ENCODE measurements at regions not wholly inside any gene's neighbourhood (a gene's known extent, or its start where the extent isn't known, plus 50 kb on each side); places are given as distances from the start of the nearest gene placed in this dataset.

- no peak for TF ChIP-seq CTCF (conservative IDR thresholded peaks at IDR 0.05)
- no peak for TF ChIP-seq ZFX (IDR thresholded peaks at IDR 0.05)
- H3K27ac ChIP-seq, result no peak overlapping the region
Observed at GRCh38 chr14:98085751-98086150, 1186.2 kb downstream of the BCL11B start.

- TF ChIP-seq ZFX (IDR thresholded peaks at IDR 0.05) (no peak), CTCF (conservative IDR thresholded peaks at IDR 0.05) (no peak)
- H3K27ac ChIP-seq, result no peak overlapping the region
Observed at GRCh38 chr14:98093111-98093510, 1178.9 kb downstream of the BCL11B start.

- no peak overlapping the region for H3K27ac ChIP-seq
- no peak for TF ChIP-seq CTCF (conservative IDR thresholded peaks at IDR 0.05)
- no peak for TF ChIP-seq ZFX (IDR thresholded peaks at IDR 0.05)
Observed at GRCh38 chr14:98099527-98099926, 1172.5 kb downstream of the BCL11B start.

- no peak overlapping the region for H3K27ac ChIP-seq
- TF ChIP-seq CTCF (conservative IDR thresholded peaks at IDR 0.05) (no peak), ZFX (IDR thresholded peaks at IDR 0.05) (no peak)
Observed at GRCh38 chr14:98101323-98101722, 1170.7 kb downstream of the BCL11B start.

- TF ChIP-seq ZFX (IDR thresholded peaks at IDR 0.05), result no peak
- no peak for TF ChIP-seq CTCF (conservative IDR thresholded peaks at IDR 0.05)
- no peak overlapping the region for H3K27ac ChIP-seq
Observed at GRCh38 chr14:98103705-98104104, 1168.3 kb downstream of the BCL11B start.

- no peak overlapping the region for H3K27ac ChIP-seq
- TF ChIP-seq CTCF (conservative IDR thresholded peaks at IDR 0.05) (no peak), ZFX (IDR thresholded peaks at IDR 0.05) (no peak)
Observed at GRCh38 chr14:98109326-98109725, 1162.7 kb downstream of the BCL11B start.

GRCh38 chr14:98112194-98112780 is 1159.7 kb downstream of the BCL11B start:
- TF ChIP-seq CTCF (conservative IDR thresholded peaks at IDR 0.05) (no peak), ZFX (IDR thresholded peaks at IDR 0.05) (no peak)
- H3K27ac ChIP-seq, result no peak overlapping the region
